Fibroblast of pulmonary artery (primary cell): ENCODE measurements at regions not wholly inside any gene's neighbourhood (a gene's known extent, or its start where the extent isn't known, plus 50 kb on each side); places are given as distances from the start of the nearest gene placed in this dataset.

Source experiments
- DNase-seq: peaks from one replicate; pipeline ENCODE4 v3.0.0-alpha.2; 2010; ENCODE audit warnings: low read depth
- H3K4me3 ChIP-seq: replicated peaks from 2 replicates; pipeline ENCODE4 v1.5.1; 2011; ENCODE audit warnings: low read depth, mild to moderate bottlenecking, control low read depth, low read length, moderate library complexity
- CTCF ChIP-seq: IDR thresholded peaks from 2 replicates; pipeline ENCODE4 v1.5.1; 2011; ENCODE audit warnings: mild to moderate bottlenecking, control low read depth, low read length, inconsistent platforms; ENCODE audit errors: missing control alignments

GRCh38 chr7:47221826-47222225 lies 360.1 kb downstream of the TNS3 start:
- no peak for DNase-seq
- TF ChIP-seq CTCF, result no peak
- H3K4me3 ChIP-seq, result no peak overlapping the region

- DNase-seq, result no peak
- TF ChIP-seq CTCF, result no peak
- no peak overlapping the region for H3K4me3 ChIP-seq
Observed at GRCh38 chr7:47218378-47219176, 363.3 kb downstream of the TNS3 start.

GRCh38 chr7:47217570-47218360 lies 364.1 kb downstream of the TNS3 start:
- no peak for TF ChIP-seq CTCF
- no peak for DNase-seq
- no peak overlapping the region for H3K4me3 ChIP-seq

GRCh38 chr7:47217086-47217485 lies 364.8 kb downstream of the TNS3 start:
- no peak for DNase-seq
- H3K4me3 ChIP-seq, result no peak overlapping the region
- no peak for TF ChIP-seq CTCF

- DNase-seq, result no peak
- no peak overlapping the region for H3K4me3 ChIP-seq
- no peak for TF ChIP-seq CTCF
Observed at GRCh38 chr7:47216439-47216838, 365.5 kb downstream of the TNS3 start.

- TF ChIP-seq CTCF, result no peak
- no peak overlapping the region for H3K4me3 ChIP-seq
- DNase-seq, result no peak
Observed at GRCh38 chr7:47215640-47216039, 366.3 kb downstream of the TNS3 start.
